ENCODE measurements at regions not wholly inside any gene's neighbourhood (a gene's known extent, or its start where the extent isn't known, plus 50 kb on each side); places are given as distances from the start of the nearest gene placed in this dataset.

DNA sequence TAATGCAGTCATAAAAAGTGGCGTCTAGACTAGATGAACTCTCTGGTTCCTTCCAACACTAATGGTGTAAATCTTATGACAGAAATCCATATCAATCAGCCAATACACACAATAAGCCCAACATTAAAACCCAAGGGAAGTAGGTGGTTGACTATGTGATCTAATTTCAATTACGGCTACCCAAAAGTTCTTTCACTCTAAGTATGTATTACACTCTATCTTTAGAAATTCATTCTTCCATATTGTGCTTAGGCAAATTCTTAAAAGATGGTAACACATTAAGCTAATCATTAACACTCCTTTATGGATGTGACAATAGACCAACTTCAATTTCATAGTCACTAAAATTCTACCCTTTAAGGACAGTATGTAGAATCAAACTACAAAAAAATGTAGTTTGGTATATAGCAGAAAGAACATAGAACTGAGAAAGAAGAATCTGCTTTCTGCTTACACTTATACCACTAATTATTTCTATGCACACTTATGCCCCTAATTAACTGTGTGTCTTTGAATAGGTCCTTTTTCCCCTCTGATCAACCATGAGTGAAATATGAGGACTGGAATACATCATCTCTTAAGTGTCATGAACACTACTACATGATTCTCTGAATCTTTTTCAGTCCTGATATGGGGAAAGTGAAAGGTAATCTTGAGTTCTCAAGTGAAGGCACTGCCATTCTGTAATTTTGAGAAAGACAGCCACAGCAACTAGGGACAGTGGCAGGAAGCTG is 557.6 kb downstream of the IGSF11 start:
- Histone ChIP-seq H3K27ac (ENCODE audit: low read depth in 2 of 2, low read length in 2 of 2) (no peak overlapping the region), H3K36me3 (ENCODE audit: control insufficient read depth in 2 of 3, insufficient read depth in 3 of 3, low read length in 3 of 3) (no peaks in the 10 kb centered on the region), H3K4me1 (ENCODE audit: control insufficient read depth in 2 of 3, insufficient read depth in 2 of 3, low read depth in 1 of 3, low read length in 3 of 3) (no peaks in the 10 kb centered on the region), H3K9me3 (ENCODE audit: control insufficient read depth in 2 of 3, insufficient read depth in 1 of 3, low read length in 3 of 3) (no peaks in the 10 kb centered on the region), H3K4me3 (ENCODE audit: low read length in 3 of 3) (no peak overlapping the region), H3K9ac (ENCODE audit: low read length in 3 of 3) (no peak overlapping the region), H3K27me3 (ENCODE audit: control insufficient read depth, insufficient read depth, low read length) (no peaks in the 10 kb centered on the region)
- TF ChIP-seq CTCF (IDR thresholded peaks at IDR 0.05; ENCODE audit: borderline replicate concordance, extremely low read depth, insufficient read depth): no peak
- no peak for FAIRE-seq
- intact Hi-C loops (cut with DNase I): no loop called here
- DNase-seq: no peak

DNA sequence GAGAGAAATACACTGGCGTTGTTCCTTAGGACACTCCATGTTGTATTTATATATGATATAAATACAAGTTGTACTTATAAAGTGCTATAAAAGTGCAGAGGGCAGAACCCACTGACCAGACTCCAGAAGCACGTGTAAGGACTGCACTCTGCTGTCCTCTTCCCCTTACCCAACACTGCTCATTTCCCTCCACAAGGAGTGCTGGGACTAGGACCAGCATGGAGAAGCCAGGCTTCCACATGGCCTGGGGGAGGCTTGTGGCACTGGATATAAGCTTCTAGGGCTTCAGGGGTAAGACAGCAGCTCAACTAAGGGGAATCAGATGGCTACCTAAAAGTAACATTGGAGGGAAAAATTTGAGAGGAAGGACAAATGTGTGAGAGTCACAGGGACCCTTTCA is 556.9 kb downstream of the IGSF11 start:
- intact Hi-C loops (cut with DNase I): no loop called here
- FAIRE-seq: no peak
- TF ChIP-seq CTCF (IDR thresholded peaks at IDR 0.05; ENCODE audit: borderline replicate concordance, extremely low read depth, insufficient read depth): no peak

GRCh38 chr3:118478706-118479276 is 555.9 kb downstream of the IGSF11 start:
- Histone ChIP-seq H3K9ac (ENCODE audit: low read length in 3 of 3) (no peak overlapping the region), H3K4me3 (ENCODE audit: low read length in 3 of 3) (no peak overlapping the region), H3K27me3 (ENCODE audit: control insufficient read depth, insufficient read depth, low read length) (no peaks in the 10 kb centered on the region), H3K4me1 (ENCODE audit: control insufficient read depth in 2 of 3, insufficient read depth in 2 of 3, low read depth in 1 of 3, low read length in 3 of 3) (no peaks in the 10 kb centered on the region), H3K36me3 (ENCODE audit: control insufficient read depth in 2 of 3, insufficient read depth in 3 of 3, low read length in 3 of 3) (no peaks in the 10 kb centered on the region), H3K27ac (ENCODE audit: low read depth in 2 of 2, low read length in 2 of 2) (no peak overlapping the region), H3K9me3 (ENCODE audit: control insufficient read depth in 2 of 3, insufficient read depth in 1 of 3, low read length in 3 of 3) (no peaks in the 10 kb centered on the region)
- FAIRE-seq (no peak), DNase-seq (no peak)
- no peak for TF ChIP-seq CTCF (IDR thresholded peaks at IDR 0.05; ENCODE audit: borderline replicate concordance, extremely low read depth, insufficient read depth)
- intact Hi-C loops (cut with DNase I): no loop called here

More for the DNA sequence above, 556.9 kb downstream of the IGSF11 start:
- Histone ChIP-seq H3K27me3 (ENCODE audit: control insufficient read depth, insufficient read depth, low read length) (no peaks in the 10 kb centered on the region), H3K4me3 (ENCODE audit: low read length in 3 of 3) (no peak overlapping the region), H3K27ac (ENCODE audit: low read depth in 2 of 2, low read length in 2 of 2) (no peak overlapping the region), H3K9ac (ENCODE audit: low read length in 3 of 3) (no peak overlapping the region), H3K9me3 (ENCODE audit: control insufficient read depth in 2 of 3, insufficient read depth in 1 of 3, low read length in 3 of 3) (no peaks in the 10 kb centered on the region), H3K36me3 (ENCODE audit: control insufficient read depth in 2 of 3, insufficient read depth in 3 of 3, low read length in 3 of 3) (no peaks in the 10 kb centered on the region), H3K4me1 (ENCODE audit: control insufficient read depth in 2 of 3, insufficient read depth in 2 of 3, low read depth in 1 of 3, low read length in 3 of 3) (no peaks in the 10 kb centered on the region)
- DNase-seq: no peak

All from kidney (tissue), 13 donors.